GM19043 (cell line): ENCODE measurements at regions not wholly inside any gene's neighbourhood (a gene's known extent, or its start where the extent isn't known, plus 50 kb on each side); places are given as distances from the start of the nearest gene placed in this dataset.

ENCODE experiments used
- ATAC-seq: cut with Tn5 transposase; IDR thresholded peaks from one replicate; pipeline ENCODE4 v1.9.1; 2021; ENCODE audit warnings: low read depth; ENCODE audit not compliant: unreplicated experiment

DNA sequence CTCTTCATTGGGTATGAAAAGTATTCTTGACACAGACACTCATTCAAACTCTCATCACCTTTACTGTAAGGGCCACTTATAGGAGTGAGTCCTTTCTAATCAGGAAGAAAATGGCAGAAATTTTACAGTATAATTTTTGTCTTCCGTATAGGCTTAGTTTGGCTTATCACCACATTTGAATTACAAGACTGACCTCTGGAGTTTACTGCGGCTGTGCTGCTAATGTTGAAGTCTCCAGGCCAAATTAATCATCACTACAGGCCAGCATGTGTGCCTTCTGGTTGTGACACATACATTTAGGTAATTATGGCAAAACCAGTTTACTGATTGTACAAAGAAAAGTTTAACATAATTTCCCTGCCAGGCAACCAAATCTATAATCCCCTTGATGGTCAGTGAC, 753.6 kb upstream of the GCFC2 start:
- ATAC-seq, result no peak

DNA sequence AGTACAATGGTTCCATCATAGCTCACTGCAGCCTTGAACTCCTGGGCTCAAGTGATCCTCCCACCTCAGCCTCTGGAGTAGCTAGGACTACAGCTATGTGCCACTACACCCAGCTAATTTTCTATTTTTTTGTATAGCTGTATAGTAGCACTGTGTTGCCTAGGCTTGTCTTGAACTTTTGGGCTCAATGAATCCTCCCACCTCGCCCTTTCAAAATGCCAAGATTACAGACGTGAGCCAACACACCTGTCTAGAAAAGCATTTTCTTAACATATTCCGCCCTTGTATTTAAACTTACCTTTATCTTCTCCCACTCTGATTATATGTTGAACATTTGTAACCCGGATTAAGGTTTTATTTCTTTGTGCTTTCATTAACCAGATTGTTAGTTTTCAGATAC, 750.7 kb upstream of the GCFC2 start:
- no peak for ATAC-seq

DNA sequence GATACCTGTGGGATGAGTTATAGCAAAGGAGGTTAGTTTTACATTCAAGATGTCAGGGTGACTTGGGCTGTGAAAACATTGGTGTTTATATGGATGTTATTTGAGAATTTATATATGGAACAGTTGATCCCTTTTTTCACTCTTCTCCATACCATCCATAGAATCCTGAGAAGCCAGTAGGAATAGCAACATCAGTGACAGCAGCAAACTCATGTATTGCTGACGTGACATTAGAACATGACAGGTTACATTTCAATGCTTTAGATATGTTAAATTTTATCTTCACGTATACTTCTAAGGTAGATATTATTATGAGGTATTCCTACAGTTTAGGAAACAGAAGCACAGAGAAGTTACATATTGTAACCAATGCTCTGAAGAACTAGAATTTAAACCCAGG, 745.2 kb upstream of the GCFC2 start:
- no peak for ATAC-seq

DNA sequence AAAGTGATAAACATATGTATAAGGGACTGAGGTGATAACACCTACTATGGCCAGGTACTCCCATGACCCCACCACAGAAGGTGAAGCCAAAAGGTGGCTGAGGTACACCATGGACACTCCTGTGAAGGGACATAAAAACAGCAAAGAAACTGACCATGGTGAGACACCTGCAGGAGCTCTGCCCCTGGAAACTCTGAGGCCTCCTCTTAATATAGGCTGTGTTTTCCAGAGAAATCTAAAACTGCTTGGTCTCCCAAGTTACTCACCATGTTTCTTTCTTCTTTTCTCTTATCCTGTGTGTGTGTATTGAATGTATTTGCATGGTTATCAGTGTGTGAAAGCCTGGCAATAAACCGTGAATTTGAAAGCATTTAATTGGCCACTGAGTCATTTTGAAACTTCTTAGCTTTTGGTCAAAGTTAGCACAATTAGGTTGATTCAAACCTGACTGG, 739.3 kb upstream of the GCFC2 start:
- ATAC-seq, result peak; percentile 67

DNA sequence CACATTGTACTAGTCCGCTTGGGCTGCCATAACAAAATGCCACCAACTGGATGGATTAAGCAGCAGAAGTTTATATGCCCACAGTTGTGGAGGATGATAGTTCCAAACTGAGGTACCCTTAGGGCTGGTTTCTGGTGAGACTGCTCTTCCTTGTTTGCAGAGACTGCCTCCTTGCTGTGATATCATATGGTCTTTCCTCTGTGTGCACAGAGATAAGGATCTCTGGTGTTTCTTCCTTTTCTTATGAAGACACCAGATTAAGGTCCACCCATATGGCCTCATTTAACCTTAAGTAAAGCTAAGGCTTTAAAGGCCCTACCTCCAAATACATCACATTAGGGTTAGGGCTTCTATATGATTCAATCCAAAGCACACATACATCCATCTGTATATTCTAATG, 738.2 kb upstream of the GCFC2 start:
- no peak for ATAC-seq

DNA sequence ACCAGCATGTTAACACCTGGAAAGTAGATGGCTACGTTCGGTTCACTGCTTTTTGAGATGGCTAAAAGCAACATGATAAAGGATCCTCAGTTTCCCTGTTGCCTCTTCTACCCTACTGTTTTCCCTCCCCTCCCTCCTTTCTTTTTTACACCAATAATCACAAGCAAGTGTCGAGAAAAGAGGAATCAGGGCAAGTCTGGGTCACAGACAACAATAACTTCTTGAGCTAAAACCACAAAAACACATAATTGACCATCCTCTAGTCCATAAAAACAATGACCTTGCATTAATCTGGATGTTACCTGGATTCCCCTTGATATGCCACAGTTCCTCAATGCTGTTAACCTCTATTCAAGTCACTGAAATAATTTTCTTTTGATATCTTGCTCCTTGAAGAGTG, 736.6 kb upstream of the GCFC2 start:
- ATAC-seq, result no peak

DNA sequence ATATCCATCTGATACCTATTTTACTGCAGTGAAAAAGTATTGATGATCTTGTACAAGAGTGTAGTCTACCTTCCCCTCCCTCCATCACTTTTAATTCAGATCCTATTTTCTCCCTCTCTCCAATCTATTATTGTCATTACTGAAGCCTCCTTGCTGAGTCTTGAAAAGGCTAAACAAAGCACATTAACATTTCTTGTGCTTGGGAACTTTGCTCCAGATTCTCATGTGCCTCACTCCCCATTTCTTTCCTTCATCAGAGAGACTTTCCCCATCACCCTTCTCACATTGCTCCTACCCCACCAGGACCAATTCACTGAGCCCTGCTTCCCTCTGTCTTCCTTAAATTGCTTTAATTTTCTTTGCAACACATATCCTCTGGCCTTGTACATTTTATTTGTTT, 736.2 kb upstream of the GCFC2 start:
- no peak for ATAC-seq

DNA sequence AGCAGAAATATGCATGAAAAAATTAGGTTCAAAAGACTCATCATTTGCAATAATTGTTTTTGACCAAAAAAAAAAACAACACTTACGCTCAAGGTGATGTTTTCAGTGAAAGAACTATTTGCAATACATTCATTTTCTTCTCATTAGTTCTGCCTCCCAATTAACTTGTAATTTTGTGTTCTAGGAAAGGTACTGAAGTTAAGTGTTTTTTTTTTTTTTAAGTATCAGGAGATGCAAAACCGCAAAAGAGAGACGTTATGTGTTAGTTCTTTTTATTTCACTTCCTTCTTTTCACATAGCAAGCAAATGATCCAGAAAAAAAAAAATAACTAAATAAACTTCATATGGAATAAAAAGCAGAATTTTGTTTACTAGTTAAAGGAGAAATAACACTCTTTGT, 735.2 kb upstream of the GCFC2 start:
- no peak for ATAC-seq

DNA sequence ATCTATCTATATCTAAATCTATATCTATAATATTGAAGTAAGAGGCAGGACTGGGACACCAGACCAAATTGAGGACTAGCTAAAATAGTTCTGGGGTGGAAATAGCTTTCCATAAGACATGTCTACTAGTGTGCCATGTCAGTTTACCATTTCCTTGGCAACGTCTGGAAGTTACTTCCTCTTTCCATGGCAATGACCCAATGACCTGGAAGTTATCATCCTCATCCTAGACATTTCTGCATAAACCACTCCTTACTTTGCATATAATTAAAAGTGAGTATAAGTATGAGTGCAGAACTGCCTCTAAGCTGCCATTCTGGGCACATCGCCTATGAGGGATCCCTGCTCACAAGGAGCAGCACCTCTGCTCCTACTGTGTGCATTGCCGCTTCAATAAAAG, 734.0 kb upstream of the GCFC2 start:
- ATAC-seq, result no peak

DNA sequence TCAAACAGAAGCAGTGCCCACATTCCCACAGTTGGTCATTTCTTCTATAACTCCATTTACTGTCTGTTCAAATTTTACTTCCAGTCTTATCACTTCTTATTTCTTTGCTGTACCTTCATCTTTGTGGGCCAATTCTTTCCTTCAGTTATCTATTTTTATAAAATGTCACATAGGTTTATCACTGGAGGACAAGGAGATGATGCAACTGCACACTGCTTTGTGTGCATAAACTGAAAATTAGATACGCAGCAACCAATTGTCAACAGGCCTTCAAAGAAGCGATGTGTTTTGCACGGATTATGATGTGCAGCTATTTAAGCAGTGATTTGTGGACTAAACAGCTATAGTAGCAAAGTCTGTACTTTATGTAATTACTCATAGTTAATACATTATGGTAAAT, 726.8 kb upstream of the GCFC2 start:
- no peak for ATAC-seq

DNA sequence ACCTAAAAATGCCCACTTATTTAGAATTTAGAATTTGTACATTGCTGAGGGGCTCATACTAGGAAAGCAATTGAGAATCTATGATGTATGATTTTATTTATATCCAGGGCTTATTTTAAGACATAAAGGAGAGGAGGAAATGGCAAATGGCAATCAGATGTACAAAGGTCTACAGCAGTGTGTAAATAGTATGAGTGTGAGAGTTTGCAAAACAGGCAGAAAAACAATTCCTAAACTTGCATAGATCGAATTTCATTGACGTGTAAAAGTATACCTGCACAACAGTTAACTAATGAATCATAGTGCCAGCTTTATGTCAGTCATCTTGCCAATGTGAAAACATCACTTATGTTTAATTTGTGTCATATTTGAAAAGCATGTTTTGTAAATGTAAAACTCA, 718.7 kb upstream of the GCFC2 start:
- ATAC-seq, result no peak

DNA sequence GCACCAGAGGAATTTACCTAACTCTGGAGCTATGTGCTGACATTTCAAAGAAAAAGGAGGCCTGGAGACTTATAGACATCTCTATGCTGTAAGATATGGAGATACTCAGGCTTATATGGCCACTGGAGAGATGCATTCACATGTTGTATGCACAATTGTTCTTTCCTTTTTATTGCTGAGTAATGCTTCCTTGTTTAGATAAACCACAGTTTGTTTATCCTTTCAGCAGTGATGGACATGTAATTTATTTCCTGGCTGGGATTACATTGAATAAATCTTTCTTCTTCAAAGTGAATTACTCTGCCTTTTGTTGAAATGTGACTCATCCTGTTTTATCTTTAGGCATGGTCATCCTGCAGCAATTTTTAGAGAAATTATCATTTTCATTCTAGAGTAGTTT, 716.7 kb upstream of the GCFC2 start:
- no peak for ATAC-seq

DNA sequence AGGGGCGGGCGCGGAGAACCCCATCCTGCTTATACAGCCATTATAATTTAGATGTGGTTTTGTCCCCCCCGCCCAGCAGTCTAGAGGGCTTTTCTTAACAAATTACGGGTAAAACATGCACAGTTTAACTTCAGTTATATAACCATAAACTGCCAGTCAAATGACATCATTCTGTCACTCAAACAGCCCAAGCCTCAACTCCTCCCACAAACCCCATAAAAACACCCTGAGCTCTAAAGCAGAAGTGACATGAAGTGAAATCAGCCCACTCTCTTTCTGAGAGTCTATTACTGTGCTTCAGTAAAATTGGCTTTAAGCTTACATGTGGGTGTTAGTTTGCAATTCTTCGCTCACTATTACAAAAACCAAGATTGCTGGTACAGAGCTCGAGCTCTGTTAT, 705.1 kb upstream of the GCFC2 start:
- ATAC-seq, result no peak

DNA sequence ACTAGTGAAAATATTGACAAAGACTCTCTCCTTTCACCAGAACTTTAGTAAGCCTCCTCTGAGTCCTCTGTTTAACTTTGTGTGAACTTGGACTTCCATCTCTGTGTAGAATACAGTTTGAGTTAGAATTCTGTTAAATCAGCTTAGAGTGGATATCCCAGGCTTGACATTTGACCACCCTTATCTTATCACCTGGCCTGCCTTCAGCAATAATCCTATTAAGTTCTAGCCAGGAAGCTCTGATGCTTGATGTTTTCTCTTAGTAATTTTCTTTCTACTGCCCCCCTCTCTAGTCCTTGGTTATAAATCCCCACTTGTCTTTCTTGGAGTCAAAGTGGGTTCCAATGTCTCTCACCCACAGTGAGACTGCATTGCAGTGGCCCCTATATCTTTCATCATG, 702.7 kb upstream of the GCFC2 start:
- no peak for ATAC-seq

DNA sequence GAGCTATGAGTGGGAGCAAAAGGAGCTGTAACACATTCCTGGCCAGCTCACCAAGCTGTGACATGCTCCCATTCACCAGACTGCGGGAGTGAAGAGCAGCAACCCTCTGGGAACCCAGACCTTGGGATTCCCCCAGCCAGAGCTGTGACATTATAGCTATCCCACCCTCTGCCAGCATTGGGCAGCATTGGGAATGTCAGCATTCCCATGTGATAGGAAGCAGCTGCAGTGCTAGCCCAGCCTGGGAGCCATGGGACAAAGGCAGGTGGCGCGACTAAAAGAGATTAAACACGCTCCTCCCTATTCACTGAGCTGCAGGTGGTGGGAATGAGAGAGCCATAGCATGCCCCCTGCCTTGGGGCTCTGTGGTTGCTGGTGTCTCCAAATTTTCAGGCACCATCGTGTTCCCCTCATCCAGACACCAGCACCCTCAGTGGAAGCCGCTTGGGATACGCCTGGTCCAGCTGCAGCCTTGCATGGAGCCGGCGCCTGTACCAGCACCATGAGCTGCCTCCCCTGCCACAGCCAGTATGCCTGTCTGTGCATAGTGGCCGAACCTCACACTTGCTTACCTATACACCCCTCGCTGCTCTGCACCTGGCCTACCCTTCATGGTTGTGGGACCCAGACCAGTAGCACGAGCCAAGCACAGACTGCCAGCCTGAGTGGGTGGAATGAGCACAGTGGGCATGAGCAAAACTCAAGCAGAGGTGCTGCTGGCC, 695.6 kb upstream of the GCFC2 start:
- no peak for ATAC-seq

DNA sequence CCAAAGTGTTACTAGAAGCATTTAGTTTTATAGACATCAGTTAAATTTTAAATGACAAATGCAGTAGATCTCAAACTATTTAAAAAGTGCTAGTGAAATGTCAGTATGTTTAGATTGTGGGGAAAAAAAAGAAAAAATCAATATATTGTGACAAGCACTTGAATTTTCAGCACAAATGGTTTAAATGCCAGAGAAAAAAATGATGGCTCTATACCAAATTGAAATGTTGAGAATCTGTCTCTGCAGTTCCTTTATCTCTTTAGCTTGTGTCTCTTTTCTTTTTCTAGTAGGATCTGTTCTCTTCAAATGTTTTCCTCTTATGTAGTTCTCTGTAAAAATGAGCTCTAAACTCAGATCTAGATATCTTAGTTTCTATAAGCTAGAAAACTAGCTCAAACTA, 682.6 kb upstream of the GCFC2 start:
- no peak for ATAC-seq

DNA sequence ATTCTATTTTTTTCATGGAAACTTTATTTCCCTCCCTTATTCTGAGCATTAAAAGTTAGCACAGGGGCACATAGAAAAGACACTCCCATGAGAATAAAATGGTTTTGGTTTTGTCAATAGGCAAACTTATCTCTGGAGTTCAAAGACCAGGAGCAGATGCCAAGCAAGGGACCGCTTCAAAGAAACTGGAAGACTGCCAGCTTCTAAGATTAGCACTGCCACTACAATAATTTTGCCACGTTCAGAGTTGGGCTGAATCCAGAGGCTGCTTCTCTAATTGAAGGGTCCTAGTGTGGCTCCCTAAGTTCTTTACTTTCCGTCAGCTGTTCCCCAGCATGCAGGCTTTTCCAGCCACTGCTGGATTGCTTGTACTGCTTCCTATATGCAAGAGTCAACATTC, 681.0 kb upstream of the GCFC2 start:
- ATAC-seq, result no peak

DNA sequence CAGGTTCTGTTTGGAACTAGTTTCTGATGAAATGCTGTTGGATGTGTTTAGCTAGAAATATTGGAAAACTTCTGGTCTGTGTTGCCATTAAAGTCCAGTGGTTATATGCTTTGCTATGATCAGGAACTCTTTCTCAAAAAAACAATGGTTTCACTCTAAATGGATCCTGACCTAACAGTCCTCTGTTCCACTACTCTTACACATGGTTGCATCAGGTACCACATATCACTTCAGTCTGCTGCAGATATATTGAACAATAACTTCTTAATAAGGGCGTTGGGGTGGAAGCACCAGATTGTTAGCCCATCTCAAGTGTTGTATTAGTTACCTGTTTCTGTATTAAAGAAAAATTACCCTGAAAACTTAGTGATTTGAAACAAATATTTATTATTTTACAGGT, 676.6 kb upstream of the GCFC2 start:
- no peak for ATAC-seq

DNA sequence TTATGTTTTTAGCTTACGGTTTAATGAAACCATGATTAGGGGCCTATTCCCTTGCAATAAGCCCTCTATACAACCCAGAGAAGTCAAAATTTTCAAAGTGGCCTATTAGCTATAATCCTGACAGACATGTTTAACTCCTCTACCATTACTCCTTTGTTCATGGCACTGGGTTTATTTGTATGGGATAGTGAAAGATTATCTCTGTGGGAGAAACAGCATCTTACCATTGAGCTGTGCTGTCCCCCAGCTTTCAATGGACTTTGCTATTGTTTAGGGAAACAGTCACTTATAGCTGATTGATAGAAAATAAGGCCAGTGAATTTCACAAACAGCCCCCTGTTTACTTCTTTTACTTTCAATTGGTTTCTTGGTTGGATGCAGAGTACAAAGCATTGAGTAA, 675.2 kb upstream of the GCFC2 start:
- ATAC-seq, result no peak

DNA sequence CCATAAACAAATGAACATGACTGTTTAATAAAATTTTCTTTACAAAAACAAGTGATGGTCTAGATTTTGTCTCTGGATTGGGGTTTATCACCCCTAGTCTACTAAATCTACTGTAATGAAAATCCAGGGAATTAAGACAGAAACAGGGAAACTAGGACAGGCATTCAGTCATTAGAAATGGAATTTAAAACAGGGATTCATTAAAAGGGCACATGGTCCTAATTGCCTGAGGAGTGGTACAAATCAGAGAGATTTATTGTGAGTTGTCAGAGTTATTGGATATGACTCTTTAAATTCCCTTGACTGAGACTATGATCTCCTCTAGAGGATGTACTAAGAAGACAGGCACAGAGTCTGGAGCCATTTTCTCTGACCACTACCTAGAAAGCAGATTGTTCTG, 670.9 kb upstream of the GCFC2 start:
- ATAC-seq, result no peak

DNA sequence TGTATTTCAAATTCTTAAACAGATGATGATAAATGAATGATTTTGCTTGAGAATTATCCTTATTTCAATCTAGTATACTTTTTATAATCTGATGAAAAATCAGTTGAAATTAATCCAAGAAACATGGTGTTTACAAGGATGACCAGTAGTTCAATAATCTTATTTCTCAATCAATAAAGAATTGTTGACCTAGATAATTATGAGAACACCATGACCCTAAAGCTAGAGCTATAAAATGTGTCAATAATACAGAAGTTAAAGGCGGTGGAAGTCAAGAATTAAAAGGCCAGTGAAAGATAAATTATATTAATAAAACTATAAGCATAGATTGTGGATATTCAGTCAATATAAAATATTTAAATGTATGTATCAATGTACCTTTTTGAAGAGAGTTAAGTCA, 667.4 kb upstream of the GCFC2 start:
- no peak for ATAC-seq

DNA sequence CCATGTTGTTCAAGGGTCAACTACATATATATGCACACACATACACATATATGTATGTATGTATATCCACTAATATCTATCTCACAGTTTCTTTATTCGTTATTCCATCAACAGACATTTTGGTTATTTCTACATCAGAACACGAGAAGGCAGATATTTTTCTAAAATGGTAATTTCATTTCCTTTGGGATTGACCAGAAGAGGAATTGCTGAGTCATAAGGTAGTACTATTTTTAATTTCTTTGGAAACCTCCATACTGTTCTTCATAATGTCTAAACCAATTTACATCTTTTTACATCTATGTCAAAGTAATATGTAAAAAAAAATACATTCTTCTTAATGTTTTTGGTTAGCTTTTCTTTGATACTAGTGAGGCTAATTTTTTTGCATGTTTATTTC, 630.7 kb upstream of the GCFC2 start:
- no peak for ATAC-seq

DNA sequence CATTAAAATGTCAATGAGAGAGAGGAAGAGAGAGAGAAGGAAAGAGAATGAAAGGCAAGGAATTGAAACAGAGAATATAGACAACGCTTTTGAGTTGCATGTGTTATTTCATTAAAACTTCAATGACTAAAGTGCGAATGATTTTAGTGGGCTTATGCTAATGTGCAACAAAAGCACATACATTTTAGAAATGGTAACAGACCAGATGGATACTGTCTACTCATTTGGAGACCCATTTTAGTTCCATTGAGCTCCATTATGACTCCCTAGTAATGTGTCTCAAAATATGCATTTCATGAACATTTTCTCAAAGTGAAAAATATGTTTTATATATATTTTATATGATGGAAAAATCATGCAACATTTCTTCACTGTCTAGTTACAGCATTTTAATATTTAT, 622.2 kb upstream of the GCFC2 start:
- no peak for ATAC-seq
